OCI-M1 (cell line): ENCODE measurements at regions not wholly inside any gene's neighbourhood (a gene's known extent, or its start where the extent isn't known, plus 50 kb on each side); places are given as distances from the start of the nearest gene placed in this dataset.
A peak's percentile ranks its signal among the peaks of the same experiment; 100 is the strongest.

Source experiments
- DNase-seq: peaks from one replicate; lab custom pipeline; 2025; lab: John Stamatoyannopoulos, UW

DNA sequence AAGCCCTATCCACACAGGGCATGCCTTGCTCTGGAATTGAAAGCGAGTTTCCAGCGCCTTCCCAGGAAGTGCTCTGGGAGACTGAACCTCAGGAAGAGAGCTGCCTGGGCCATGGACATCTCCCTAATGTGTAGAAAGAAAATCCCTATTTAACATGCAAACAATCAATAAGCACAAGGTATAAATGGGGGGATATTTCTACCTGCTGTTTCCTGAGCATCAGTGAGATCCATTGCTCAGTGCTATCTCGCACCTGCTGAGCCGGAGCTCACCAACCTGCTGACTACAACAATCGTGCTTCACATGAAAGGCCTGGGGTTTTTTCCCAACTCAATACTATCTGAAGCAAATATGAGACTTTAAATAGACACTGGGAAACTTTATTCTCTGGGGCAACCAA, 584.0 kb downstream of the GLRX3 start:
- no peak for DNase-seq

DNA sequence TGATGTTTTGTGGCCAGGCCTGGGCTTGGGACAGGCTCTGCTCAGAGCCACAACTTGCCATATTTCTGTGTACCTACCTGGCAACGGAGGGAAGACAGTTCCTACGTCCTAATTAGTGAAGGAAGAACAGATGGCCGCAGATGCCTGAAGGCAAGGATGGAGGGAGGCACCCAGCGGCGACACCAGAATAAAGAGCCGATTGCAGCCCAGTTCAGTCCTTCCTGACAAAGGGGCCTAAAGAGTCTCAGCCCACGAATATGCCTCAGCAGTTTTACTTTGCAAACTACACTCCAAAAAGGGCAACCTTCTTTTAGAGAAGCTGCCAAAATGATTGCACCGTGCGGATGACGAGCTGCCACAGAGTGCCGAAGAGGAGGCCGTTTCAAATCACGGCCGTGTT, 585.8 kb downstream of the GLRX3 start:
- no peak for DNase-seq

DNA sequence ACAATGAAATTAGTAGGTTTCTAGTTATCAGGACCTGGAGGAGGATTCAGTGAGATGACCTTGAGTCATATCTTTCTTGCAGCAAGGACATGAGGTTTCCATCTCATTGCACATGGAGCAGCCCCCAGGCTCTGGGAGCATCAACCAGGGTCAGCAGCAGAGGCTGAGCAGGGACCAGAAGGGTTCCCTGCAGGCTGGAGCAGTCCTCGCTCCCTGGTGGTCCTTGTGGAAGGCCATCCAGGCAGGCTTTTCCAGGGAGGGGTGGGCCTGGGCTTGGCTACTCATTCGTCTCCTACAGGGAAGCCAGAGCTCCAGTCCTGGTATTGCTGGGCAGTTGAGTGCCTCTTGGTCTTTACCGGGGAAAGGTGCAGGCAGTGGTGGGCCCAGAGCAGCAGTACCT, 587.5 kb downstream of the GLRX3 start:
- no peak for DNase-seq

DNA sequence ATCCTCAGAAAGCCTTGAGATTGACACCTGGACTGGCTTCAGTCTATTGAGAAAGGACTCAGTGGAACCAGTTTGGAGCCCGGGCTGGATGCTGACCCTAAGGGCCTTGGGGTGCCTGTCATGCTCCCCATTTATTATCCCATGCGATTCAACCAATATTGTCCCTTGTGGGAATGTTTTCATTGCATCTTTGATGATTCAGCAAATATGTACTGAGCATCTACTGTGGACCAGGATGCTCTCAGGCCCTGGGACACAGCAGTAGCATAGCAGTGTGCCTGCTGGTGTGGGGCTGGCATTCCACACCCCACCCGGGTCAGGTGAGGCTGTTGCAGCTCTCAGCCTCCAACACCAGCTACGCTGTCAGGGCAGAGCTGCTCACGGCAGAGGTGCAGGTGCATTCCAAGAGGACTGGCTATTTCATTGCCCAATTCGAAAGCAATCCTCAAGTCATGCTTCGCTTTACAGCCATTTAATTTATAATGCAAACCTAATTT, 586.0 kb downstream of the TCERG1L start:
- DNase-seq: no peak

DNA sequence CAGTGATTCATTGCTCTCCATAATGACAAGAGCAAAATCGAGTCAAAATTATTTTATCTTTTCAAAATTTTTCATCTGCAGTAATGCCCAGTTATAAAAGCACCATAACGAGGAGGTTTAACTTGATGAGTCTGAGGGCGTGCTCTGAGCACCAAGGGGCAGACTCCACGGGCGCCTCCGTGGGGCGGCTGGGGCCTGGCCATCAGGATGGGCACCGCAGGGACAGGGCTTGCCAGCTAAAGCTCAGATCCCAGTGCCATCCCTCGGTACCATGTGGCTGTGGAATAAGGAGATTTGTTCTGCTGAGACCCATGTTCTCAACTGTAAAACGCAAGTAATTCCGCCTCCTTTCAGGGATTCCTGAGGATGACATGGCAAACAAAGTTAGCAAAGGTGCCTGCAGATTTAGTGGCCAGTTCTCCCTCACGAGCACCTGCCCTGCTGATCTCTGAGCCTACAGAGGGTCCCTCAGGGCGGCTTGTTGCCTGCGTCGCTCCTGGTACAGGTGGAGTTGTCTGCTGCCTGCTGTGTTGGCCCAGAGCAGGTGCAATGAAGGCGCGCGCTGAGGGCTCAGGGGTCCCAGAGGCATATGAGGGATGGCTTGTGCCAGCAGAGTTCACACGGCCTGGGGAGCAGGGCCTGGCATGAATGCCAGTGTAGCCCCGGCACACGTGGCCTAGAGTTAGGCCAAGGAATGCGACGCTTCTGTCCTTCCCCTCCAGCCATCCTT, 584.4 kb downstream of the TCERG1L start:
- no peak for DNase-seq

DNA sequence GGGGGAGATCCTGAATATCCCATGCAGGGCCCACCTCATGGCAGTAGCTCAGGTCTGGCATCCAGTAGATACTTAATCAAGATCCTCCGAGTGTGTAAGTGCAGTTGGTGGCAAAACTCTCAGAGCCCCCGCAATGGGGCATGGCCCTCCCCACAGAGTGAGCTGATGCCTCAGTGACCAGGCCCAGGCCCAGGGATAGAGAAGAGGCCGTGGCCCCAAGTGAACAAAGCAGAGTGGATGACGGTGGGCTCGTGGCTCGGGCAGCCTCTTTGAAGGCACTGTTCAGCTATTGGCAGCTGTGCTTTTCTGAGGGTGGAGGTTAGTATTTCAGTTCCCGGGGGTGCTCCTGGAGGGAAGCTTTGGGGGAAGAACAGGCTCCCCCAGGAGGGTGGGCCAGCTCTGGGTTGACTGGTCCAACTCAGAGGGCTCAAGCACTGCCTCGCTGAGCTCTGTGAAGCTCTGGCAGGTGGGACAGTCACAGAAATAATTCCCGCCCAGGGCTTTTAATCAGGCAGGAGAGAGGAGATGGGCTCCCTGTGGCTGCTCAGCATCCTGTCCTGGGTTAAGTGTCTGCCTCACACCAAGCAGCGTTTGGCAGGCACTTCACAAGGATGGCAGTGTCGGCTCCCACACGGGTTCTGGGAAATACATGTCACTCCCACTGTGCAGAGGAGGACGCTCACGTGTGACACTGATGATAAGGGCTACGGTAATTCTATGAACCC, 583.6 kb downstream of the TCERG1L start:
- DNase-seq: peak; percentile 23

DNA sequence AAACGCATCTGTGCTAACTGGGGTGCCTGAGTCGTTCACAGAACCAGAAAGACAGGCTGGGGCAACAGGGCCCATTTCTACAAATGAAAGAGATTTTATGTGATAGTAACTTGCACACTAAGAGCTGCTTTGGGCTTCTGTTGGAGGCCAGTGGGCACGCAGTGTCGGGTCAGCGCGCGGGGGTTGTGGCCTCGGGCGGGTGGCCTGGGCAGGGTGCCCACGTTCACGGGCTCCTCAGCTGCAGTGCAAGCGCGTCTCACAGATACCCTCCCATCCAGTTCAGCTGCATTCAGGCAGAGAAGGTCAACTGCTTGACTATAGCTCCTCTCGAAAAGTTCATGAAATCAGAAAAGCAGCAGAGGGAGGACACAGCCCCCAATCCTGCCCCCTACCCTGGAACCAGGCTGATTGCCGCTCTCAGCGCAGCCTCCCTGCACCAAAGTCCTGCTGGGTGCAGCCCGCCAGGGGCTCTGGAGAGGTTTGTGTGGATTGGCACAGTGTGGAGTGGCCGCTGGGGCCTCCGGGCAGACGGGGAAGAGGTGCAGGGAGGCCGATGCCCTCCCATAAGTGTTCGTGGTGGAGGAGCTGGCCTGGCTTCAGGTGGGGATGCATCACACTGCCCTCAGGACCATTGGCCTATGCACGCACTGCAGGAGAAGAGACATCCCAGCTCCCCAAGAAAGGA, 582.8 kb downstream of the TCERG1L start:
- no peak for DNase-seq

DNA sequence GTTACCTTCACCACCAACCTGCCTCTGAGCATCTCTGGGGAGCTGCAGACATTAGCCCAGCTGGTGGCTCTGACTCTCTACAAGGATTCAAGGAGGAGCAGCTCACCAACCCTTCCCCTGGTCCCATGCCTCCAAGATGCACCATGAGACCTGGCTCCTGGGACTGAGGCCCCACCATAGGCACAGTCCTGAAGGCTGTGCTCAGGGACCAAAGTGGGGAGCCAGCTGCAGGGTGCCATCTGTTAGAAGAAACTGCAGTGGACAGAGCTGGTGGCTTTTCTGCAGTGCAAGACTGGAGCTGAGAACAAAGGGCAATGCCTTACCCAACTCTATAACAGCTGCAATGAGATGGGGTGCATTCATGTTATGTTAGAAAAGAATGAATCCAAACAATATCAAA, 581.6 kb downstream of the TCERG1L start:
- no peak for DNase-seq

DNA sequence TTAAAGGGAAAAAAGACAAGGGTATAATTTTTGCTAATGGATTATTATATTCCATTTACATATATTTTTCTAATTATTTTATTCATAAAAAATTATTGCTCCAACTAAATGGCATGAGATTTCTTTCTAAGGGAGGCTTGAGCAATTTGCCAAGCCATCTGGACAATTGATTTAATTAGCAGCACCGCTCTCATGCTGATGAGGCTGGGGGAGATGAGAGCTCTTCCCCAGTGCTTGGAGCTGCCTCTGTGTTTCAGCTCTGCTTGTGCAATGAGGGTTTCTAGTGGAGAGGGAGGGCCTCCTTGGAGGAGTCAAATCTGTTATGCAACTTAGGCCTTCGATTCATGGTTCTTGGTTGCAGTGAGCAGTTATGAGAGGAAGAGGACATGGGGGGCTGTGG, 574.3 kb downstream of the TCERG1L start:
- DNase-seq: no peak

DNA sequence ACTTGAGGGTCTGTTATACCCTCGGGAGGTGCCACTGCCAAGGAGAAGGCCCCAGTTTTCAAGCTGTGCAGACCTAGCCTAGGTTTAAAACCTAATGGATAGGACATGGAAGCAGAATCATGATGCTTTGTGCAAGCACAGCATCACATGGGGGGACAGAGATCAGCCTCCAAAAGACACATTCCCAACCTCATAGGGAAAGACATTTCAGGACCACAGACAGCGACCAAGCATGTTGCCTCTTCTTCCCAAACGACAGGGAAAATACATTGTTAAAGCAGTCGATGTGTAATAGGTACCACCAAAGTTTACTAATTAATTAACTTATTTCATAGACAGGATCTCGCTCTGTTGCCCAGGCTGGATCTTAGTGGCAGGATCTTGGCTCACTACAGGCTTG, 573.9 kb downstream of the TCERG1L start:
- peak; percentile 25 for DNase-seq

DNA sequence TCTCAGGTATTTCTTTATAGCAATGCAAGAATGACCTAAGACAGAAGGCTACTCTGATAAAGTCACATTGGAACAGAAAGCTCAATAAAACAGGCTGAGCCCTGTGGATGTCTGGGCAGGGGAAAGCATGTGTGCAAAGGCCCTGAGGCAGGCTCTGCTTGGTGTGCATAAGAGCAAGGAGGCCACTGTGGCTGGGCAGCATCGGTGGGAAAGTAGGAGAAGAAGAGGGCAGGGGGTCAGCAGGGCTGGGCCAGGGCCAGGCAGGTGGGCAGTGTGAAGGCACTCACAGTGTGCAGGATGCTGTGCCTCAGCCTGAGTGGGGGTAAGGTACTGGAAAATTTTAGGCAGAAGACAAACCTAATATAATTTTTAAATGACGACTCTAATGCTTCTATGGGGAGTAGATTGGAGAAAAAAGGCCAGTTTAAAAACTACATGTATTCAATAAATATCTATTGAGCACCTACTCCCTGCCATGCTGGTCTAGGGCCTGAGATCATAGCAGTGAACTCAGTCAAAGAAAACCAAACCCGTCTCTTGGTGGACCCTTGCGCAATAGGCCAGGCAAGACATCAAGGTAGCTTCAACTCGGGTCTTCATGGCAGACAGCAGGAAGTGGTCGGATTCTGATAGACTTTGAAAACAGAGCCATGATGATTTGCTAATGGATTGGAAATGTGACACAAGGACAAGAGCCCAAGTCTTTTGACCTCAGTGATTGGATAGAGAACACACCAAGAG, 572.3 kb downstream of the TCERG1L start:
- DNase-seq: no peak

DNA sequence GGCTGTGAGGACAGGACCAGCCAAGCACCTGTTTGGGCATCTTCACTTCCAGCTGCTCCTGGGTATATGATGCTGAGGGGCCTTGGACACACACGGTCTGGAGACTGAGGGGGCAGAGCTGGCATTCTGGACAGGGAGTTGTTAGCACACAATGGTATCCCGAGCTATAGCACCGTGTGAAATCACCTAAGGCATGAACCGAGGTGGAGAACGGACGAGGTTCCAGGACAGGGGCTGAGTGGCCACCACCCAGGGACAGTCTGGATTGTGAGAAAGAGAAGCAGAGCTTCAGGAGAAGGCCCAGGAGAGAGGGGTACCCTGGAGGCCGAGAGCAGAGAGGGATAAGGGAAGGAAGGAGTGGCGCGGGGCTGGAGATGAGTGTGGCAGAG, 571.8 kb downstream of the TCERG1L start:
- DNase-seq: no peak

DNA sequence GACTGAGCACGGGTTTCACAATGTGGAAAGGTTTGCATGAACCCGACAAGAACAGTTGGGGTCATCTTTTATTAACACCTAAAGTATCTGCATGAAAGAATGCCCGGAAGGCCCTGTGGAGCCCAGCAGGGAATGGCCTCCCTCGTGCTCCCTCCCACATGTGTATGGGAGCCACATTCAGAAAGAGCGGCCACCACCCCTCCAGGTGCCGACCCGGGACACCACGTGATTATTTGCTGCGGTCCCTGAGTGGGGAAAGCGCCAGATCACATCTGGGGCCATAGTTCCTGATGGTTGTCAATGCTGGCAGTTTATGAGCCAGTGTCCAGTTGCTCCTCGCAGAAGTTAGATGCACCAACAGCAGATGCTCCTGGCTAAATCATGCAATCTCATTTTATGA, 571.4 kb downstream of the TCERG1L start:
- DNase-seq: no peak

DNA sequence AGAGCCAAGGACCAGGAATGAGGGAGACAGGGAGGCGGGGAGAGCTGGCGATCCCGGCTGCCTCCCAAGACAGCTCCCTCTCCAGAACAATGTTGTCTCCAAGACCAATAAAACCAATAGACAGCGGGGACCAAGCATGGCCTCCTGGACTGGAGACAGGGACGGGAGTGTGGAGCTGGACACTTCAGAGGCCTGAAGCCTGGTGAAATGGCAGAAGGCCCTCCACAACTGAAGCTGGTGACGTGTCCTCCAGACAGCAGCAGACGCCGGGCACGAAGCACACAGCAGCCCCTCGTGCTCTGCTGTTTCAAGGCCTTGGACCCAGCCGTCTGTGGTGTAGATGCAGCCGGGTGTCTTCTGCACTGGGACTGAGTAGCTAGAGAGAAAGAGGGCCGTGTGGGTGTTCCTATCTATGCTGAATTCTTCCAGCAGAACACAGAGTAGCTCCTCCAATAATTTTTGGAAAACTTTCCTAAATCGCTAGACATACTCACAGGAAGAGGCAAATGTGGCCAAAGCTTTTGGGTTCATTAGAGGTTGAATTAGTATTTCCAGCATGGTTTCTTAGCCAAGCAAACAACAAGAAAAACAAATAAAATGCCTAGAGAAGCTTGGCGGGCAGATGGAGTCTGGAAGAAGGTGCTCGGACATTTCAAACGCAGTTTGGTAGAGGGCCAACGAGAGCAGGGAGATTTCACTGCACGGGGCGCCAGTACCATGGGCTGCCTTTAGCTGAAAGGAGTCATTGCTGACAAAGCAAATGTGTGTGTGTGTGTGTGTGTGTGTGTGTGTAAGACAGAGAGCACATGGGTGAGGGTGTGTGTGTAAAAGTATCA, 570.4 kb downstream of the TCERG1L start:
- DNase-seq: no peak

DNA sequence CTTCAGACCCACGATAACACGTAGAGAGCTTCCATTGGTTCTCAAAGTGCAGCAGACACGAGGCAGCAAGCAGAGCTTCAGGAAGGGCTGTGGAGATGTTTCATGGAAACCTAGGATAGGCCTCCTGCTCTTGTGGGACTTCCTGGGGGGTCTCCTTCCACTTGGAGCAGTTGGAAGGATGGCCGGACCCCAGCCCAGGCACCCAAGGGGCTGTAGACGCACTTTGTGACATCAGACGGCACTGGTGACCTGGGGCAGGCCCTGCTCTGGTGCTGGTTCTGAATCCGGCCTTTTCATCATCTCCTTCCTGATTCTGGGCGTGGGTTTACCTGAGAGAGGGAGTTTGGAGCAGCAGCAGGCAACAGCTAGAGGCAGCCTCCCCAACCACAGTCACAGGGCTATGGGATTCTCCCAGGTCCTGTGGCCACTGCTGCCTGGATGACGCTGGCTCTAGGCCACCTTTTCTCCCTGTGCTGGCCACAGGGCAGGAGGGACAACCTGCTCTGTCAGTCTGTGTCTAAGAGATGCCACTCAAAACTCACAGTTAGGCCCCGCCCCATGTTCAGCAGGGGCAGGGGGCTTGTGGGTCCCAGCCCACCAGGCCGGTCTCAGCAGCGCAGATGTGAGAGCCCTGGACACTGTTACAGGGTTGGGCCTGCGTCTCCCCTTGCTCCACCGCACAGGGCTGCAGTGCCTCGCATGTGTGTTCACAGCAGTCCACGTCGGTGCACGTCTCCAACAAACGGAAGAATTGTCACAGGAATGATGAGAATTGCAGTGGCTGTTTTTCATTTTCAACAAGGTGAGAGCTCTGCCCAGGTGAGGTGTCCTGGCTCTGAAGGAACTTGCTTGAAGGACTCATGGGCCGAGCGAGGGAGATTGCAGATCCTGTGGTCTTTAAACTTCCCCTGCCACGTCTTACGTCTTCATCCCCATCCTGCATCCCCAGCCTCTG, 569.3 kb downstream of the TCERG1L start:
- no peak for DNase-seq

DNA sequence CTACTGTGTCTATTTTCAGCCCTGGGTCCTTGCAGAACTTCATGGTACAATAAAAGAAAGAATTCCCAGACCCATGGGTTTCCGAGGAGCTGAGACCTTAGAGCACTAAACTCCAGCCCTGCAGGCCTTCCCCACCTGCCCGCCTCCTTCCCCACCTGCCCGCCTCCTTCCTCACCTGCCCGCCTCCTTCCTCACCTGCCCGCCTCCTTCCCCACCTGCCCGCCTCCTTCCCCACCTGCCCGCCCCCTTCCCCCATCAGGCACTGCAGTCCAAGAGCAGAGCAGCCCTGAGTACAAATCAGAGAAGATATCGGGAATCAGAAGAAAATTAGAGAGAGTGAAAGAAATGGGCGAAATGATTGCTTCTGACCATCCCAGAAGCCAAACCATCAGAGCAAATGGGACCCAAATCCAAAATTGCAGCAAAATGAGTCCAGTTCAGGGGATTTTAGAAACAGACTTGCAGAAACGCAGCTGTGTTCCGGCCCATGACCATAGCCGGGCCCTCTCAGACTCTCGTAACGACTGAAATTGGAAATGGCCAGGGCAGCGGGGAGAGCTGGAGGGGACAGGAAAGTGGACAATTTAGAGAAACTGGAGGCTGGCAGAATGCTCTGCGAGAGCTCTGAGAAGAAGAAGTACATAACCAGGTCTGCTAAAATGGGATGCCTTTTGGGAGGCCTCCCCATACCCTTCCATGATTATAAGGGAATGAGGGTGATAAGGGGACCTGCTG, 568.4 kb downstream of the TCERG1L start:
- no peak for DNase-seq

DNA sequence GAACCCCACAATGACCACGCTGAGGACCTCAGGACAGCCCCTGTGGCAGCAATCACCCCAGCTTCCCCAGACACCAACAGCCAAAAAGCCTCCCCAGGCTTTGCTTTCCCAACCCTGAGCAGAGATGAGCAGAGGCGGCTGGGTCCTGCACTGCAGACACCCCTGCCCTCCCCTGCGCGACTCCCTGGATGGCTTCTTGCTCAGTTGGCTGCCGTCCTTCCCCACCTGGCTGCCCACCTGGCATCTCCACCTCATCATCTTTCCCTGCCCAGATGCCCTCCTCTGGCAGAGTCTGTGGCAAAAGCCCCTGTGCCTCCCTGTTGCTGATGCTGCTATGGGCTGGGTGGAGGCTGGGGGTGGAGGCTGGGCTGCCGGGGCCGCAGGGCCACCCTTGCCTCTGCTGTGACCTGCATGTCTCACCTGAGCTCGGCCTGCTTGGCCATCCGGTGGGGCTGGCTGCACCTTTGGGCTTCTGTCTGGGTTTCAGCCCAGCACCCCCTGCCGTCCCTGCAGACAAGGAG, 567.7 kb downstream of the TCERG1L start:
- DNase-seq: no peak

DNA sequence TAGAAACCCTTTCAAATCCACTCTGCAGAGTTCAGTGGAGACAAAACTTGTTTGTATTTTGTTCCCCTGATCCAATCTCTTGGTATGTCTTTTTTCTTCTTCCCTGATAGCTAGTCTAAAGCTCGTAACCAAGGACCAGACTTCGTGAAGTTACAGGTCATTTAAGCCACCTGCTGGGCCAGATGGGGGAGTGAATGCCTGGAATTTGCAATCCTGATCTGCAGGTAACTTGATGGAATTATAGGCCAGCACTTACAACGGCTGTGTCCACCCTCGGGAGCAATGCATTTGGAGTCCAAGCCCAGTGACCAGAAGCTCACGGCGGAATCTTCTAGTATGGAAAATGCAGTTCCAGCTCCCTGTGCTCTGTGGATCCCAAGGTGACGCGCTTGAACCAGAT, 566.9 kb downstream of the TCERG1L start:
- no peak for DNase-seq

DNA sequence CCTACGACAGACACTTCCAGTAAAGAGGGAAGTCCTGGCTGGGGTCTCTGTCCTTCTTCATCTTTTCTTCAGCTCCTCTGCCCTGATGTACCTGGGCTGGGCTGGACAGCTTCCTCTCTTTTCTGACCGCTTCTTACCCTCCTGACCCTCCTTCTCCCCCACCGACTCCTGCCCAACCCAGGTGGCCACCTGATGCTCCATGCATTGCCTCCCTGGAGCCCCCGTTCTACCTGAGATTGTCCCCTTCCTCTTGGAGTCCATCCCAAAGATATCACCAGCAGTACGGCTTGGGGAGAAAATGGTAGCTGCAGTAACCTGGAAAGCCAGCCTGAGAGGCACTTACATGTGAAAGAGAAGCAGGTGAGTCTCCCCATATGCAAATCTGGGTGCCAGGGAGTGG, 566.3 kb downstream of the TCERG1L start:
- DNase-seq: no peak
